HG03439 (cell line): ENCODE measurements at regions not wholly inside any gene's neighbourhood (a gene's known extent, or its start where the extent isn't known, plus 50 kb on each side); places are given as distances from the start of the nearest gene placed in this dataset.

Experiments used
- ATAC-seq: cut with Tn5 transposase; IDR thresholded peaks from one replicate; pipeline ENCODE4 v1.9.1; 2021; ENCODE audit warnings: mild to moderate bottlenecking, moderate library complexity; ENCODE audit not compliant: unreplicated experiment

DNA sequence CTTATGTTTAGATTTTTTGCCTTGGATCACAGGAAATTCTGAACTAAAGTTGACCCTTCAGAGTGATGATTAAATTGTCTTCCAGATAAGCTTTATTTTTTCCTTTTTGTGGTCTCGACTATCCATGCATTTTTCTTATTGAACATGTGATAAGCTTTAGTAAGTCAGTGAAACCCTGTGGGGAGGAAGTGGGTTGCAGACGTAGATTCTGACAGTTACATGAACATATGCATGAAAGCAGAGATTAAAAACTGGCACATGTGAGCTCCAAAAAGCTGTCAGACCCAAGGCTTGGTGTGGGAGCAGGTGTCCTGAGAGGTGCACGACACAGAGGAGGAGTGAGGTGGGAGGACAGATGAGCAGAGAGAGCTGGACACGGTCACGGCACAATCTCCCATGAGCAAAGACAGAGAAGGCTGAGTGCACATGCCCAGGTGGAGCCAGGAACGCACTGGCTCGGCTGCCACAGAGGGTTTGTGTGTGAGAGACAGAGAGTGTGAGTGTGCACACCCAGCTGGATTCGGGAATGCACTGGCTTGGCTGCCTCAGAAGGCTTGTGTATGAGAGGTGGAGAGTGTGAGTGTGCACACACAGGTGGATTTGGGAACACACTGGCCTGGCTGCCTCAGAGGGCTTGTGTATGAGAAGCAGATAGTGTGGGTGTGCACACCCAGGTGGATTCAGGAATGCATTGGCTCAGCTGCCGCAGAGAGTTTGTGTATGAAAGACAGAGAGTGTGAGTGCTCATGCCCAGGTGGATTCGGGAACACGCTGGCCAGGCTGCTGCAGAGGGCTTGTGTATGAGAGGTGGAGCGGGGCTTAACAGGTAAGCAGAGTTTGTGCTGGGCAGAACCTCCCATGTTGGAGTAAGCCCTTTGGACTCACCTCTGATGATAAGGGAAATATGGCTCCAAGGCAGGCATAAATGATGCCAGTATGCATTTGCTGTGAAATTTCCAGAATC is 849.1 kb upstream of the SALL3 start:
- ATAC-seq = no peak

DNA sequence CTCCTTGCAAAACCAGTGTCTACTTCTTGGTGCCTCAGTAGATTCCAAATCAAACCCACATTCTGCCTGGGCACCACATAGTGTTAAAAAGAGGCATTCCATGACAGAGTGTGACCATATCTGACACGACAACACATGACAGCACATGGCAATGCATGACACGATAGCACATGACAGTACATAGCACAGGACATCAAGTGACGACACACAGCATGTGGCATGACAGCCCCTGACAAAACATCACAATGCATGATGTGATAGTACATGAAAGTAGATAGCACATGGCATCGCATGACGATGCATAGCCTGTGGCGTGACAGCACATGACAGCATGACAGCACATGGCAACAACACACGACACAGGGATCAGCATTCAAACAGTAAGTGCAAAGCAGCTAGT is 845.9 kb upstream of the SALL3 start:
- ATAC-seq = no peak

DNA sequence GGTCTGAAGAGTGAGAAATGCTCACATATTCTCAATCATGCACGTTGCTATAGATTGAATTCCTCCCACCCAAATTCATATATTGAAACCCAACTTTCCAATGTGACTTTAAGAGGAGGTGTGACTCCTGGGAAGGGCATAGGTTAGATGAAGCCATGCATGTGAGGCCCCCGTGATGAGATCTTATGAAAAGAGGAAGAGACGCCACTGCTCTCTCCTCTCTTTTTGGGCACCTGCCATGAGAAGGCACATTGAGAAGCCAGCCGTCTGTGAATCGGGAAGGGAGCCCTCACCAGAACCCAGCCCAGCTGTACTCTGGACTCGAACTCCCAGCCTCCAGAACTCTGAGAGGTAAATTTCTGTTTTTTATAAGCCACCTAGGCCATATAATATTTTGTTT is 842.6 kb upstream of the SALL3 start:
- no peak for ATAC-seq

DNA sequence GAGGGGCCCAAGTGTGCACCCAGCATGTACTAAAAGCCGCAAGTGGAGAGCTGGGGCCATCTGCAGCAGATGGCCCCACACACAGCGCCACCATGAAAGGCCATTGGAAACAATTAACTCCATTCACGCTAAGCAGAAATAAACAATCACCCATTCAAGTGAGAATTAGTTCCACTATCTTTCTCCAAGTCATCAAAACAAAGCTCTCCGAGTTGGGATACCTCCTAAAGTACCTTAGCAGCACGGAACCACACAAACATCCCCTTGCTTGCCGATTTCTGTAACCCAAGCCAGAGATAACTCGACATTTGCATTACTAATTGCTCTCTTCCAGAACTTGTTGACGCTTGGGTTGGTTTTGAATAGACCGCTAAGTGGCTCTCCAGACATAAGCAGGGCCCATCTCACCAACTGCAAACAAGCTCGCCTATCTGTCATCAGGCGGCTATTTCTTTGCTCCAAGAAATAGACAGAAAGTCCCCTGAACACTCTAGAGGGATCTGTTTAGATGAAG is 840.6 kb upstream of the SALL3 start:
- ATAC-seq = no peak

DNA sequence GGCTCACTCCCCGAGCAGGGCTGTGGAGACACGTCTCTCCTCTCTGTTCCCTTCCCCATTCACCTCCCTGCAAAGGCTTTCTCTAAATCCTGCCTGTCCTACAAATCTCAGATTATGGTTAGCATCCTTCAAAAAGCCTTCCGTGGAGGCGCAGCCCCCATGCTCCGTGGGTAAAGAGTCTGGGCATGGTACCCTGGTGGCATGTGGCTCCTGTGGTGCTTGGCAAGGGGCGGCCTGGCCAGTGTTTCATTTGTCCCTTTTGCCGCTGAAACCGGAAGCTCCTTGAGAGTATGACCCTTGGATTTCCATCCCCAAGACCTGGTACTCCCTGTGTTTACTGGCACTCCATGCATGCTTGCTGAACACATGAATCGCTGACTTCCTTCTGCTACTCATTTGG is 839.3 kb upstream of the SALL3 start:
- ATAC-seq = no peak

DNA sequence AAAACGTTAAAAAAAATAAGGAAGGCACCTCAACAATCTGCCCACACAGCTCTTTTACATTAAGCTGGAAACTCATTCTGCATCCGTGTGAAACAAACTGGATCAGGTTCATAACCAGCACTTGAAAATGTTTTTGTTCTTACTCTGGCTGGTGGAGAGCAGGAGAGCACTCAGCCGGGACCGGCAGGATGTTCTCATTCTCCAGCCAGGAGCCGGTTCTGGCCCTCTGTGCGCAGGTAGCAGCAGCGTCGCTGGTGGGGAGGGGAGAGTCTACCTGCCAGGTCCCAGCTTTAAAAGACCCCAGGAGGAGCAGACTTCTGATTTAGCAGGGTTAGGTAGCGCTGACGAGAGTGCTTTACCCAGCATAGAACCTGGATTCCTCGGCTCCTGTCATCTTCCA is 834.9 kb upstream of the SALL3 start:
- ATAC-seq = no peak

DNA sequence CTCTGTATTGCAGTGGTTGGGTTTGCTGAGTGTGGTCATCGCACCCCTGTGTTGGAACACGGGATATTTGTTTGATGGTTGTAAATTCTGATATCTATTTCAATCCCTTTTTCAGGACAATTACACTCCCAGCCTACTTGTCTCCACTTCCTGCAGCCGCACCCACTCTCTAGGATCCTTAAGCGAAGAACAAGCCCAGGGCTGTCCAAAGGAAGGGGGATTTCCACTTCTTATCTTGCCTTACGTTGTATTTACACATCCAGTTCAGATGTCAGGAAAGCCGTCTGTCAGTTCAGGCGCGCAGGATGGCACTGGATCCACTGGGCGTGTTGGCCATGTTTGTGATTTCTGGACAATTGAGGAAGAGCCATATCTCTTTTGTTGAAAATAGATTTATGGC is 834.5 kb upstream of the SALL3 start:
- ATAC-seq = no peak

DNA sequence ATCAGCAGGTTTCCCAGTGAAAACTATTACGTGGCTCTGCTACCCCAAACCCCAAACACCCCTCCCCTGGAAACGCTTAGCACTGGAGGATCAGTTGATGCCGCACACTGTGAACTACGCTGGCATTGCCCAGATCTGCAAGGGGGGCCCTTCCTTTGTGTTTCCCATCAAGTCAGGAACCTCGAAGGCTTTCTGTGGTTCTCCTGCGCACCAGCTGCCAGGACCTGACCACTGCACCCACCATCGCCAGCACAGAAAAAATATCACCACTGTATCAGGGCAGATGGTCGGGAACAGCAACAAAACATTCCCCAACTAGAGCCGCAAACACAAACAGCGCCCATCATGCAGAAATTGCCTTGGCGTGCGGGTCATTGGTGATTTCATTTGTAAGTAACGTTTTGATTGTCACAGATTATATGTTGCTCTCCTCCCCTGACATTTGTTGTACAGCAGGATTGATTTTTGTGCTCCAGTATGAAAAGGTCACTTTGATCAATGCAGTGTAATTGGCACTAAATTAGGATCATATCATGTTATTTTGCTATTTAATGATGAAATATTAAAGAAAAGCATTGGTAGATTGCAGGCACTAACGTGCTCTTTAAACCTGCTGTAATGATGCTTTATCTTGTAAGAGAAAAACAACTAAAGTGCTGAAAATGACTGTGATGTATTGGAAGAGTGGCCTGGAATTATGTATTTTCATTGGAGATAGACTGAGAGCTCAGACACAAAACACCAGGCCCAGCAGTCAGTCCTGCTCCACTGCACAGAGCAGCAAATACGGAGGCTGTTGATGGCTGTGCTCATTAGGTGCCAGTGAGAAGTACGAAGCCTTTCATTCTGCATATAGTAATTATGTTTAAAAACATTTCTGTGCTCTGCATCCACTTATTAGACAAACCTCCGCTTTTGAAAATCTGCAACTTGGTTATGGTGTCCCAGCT is 833.2 kb upstream of the SALL3 start:
- ATAC-seq = no peak

DNA sequence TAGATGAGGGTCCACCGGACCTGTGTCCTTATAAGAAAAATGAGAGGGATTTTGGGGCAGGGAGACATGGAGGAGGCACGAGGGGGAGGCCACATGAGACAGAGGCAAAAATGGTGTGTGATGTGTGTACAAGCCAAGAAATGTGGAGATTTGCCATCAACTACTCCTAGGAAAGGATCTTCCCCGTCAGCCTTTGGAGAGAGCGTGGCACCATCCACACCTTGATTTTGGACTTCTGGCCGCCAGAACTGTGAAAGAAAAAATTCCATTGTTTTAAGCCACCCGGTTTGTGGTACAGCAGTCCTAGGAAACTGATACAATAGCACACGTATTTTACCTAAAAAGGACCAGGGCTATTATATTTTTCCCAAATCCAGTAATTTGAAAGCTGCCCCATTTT is 829.0 kb upstream of the SALL3 start:
- ATAC-seq = no peak

DNA sequence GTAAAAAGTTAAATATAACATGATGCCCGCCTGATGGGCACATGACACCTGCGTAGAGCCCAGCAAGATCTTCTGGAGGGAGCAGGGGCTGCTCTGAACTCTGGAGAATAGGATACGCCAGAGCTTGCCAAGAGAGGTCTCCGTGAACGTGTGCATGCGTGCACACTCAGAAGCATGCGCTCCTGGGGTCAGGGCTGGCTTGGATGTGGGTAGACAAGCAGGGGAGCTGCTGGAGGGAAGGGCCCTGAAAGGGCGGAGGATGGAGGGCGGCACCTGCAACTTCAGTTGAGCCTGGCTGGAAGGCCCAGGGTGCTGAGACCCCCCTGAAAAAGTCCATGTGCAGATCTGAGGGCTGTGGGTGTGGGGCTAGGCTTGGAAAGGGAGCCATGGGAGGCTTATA is 828.4 kb upstream of the SALL3 start:
- no peak for ATAC-seq

DNA sequence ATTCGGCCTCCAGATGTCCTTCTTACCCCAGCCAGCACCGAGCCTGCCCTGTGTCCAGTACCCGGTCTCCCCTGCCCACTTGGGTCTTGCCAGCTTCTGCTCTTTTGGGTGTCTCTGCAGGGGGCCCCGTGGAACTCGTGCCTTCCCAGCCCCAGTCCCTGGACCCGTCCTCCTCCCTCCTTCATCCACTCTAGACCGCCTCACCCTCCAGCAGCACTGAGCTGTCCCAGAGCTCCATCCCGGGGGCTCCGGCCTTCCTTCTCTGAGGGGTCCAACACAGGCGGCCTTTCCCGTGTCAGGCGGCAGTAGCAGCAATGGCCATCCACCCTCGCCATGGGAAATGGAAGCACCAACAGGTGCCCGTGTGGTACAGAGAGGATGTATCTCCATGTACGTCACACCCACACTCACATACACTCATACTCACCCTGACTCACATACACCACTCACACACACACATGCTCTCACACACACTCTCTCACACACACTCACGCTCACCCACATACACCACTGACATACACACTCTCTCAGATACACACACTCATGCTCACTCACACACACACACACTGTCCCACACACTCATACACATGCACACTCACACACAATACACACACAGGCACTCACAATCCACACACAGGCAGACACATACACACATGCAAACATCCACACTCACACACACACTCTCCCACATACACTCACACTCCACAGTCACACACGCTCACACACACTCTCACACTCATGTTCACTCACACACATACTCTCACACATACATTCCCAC is 827.5 kb upstream of the SALL3 start:
- ATAC-seq = no peak

DNA sequence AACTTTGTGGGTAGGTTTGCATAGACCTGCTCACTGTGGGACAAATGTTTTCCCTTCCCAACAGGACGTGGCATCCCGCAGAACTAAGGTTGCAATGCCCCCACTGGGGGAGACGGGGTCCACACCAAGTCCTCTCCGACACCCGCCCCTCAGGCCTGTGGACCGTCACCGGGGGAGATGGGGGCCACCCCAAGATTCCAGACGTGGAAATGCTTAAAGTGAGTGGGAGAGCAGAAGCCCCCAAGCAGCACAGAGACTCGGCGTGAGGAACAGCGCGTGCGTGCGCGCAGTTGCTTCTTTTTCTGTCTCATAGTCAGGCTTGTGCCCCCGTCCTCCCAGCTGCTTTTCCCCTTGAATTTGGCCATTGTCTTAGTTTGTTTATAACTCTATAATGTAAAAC is 826.3 kb upstream of the SALL3 start:
- ATAC-seq = no peak

DNA sequence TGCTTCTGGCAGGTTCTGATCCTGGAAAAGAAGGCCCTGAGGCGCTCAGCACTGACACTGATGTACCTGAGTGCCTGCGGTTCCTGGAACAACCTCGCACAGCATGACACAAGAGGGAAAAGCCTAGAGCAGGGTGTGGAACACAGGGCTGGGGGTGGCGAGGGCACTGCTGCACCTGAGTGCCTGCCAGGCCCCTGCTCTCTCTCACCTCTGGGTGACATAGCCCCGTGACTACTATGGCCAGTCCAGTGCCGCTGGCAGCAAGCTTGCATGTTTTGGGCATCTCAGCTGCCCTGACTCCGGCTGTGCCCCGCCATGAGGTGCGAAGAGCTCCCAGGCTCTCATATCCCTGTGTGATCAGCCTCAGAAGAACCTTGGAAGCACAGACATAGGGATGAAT is 825.2 kb upstream of the SALL3 start:
- ATAC-seq = no peak

DNA sequence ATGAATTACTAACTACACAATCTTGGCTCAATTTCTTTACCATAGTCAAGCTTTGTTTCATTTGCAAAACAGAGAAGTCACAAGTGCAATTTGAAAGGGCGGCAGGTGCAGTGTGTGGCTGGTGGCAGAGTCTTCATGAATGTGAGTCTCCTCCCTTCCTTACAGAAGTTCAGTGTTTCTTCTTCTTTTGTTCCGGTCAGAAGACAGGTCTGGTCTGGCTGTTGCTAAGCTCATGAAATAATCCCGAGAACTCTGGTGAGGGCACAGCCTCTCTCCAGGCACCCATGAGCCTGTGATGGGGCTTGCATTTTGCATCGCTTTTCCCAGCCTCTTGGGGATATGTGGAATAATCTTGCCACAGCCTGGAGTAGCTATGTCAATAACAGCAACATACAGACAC is 824.8 kb upstream of the SALL3 start:
- no peak for ATAC-seq

DNA sequence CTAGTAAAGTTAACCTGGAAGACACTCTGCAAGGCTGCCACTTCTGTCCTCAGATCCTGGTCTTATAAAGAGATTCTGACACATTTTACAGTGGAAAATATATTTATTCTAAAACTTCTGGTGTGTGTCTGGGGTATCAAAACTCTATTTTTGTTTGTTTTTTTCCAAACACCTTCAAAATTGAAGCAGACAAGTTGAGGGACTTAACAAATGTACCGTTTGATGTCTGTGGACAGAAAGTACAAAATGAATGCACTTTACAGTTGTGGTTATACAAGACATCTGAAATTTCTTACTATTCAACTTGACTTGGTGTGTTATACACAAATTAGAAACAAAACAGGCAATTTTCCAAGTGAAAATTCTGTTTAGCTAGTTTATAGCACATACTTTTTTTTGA is 823.2 kb upstream of the SALL3 start:
- no peak for ATAC-seq

DNA sequence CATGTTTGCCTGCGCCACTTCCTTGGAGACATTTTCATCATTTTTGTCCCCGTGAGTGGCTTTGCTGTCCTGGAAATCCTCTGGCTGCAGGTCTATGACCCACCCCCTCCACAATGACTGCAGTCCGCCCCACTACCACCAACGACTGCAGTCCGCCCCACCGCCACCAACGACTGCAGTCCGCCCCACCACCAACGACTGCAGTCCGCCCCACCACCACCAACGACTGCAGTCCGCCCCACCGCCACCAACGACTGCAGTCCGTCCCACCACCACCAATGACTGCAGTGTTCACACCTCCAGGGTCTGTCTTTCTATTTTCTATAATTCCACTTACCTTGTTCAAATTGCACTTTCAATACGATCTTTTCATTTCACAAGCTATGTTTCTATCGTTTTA is 820.7 kb upstream of the SALL3 start:
- no peak for ATAC-seq

DNA sequence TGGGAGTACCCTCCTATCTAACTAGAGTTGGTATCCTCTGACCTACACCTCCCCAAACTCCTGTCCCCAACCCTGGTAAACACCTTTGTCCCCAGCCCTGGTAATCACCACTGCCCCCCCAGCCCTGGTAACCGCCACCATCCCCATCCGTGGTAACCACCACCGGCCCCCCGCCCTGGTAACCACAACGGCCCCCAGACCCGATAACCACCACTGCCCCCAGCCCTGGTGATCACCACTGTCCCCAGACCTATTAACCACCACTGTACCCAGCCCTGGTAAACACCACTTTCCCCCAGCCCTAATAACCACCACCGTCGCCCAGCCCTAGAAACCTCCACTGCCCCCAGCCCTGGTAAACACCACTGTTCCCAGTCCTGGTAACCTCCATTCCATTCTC is 820.2 kb upstream of the SALL3 start:
- ATAC-seq = no peak

DNA sequence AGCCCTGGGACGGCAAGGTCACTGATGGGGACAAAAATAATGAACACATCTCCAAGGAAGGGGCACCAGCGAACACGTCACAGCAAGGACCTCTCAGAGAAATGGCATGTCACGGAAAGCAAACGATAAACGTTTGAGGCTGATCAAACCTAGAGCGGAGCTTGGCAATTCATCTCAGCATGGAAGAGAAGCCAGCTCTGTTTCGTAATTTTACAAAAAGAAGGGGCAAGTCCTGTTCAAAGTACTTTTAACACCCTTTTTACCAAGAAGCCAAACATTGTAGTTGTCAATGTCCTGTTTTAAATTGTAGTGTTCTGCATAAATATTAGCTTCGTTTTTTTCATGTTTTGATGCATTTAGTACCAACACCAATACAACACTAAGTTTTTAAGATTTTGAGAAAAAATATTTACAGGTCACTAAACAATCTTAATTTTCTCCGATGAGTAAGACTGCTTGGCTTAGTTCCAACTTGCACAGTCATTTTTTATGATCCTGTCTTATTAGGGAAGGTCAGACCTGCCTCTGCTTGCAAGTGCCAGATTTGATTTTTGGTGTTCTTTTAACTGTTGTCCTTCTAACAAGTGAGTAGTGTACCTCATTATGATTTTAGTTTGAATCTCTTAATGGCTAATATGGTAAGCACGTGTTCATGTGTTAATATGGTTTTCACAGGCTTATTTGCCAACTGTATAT is 818.5 kb upstream of the SALL3 start:
- ATAC-seq = no peak

DNA sequence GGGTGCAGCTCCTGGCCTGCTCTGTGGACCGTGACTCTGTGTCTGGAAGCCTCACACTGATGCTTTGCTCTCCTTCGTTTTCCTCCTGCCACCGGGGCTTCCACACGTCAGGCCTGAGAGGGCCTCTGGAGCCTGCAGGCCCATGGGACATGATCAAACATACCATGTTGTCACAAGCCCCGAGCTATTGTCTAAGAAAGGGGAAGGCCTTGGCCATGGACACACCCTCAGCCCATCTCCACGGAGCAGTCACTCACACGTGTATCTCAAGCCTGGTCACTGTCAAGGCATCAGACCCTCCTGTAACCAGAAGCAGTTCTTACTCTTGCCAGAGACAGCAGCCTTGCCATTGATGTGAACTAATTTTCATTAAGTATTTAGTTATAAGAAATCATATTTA is 814.1 kb upstream of the SALL3 start:
- ATAC-seq = no peak

DNA sequence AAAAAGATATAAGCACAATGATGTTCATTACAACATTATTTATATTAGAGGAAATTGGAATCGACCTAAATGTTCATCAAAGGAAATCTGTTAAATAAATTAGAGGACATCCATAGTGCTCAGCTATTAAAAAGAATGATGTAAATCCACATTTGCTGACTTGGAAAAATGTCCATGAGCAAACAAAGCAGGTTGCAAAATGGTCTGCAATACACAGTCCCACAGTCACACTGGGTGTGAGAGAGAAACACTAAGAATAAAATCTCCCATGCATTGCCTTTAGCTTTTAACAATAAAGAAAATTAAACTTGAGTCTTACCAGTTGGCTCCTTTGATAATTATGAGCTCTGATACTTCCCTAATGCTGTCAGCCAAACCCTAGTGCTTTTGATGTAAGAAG is 811.1 kb upstream of the SALL3 start:
- no peak for ATAC-seq
